ENCODE measurements at regions not wholly inside any gene's neighbourhood (a gene's known extent, or its start where the extent isn't known, plus 50 kb on each side); places are given as distances from the start of the nearest gene placed in this dataset.

DNA sequence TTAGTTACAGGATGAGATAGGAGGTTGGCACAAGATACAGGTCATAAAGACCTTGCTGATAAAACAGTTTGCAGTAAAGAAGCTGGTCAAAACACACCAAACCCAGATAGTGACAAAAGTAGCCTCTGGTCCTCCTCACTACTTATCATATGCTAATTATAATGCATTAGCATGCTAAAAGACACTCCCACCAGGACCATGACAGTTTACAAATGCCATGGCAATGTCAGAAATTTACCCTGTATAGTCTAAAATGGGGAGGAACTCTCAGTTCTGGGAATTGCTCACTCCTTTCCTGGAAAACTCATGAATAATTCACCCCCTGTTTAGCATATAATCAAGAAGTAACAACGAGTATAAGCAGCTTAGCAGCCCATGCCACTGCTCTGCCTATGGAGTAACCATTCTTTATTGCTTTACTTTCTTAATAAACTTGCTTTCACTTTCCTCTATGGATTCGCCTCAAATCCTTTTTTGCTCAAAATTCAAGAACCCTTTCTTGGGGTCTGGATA lies 1254.4 kb downstream of the PCDH7 start:
- TF ChIP-seq CTCF (IDR thresholded peaks at IDR 0.05; ENCODE audit: low read depth, low read length) = no peak
- DNase-seq (ENCODE audit: low read depth in 1 of 2, low spot score in 1 of 2) = no peak
- Histone ChIP-seq H3K4me1 (ENCODE audit: low read depth) (no peaks in the 10 kb centered on the region), H3K36me3 (no peaks in the 10 kb centered on the region), H3K27ac (no peak overlapping the region), H3K4me3 (no peak overlapping the region), H3K27me3 (no peaks in the 10 kb centered on the region), H3K9me3 (ENCODE audit: low read depth) (no peaks in the 10 kb centered on the region)

DNA sequence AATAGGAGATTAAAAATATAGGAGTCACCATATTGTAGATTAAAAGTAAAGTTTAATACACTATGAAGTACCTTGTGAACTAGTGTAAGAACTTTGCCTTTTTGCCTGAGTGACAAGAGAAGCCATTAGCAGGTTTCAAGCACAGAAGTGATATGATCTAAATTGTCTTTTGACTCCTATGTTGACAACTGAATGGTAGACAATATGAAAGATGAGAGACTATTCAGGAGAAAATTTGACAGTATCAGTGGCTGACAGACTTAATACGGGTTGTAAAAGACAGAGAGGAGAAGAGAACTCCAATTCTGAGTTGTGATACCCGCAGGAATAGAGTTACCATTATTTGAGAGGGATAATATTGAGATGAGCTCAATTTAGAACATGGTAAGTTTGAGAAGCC lies 1259.8 kb downstream of the PCDH7 start:
- Histone ChIP-seq H3K4me3 (no peak overlapping the region), H3K9me3 (ENCODE audit: low read depth) (no peaks in the 10 kb centered on the region), H3K4me1 (ENCODE audit: low read depth) (no peaks in the 10 kb centered on the region), H3K36me3 (no peaks in the 10 kb centered on the region), H3K27ac (no peak overlapping the region), H3K27me3 (no peaks in the 10 kb centered on the region)
- no peak for TF ChIP-seq CTCF (IDR thresholded peaks at IDR 0.05; ENCODE audit: low read depth, low read length)
- DNase-seq (ENCODE audit: low read depth in 1 of 2, low spot score in 1 of 2) = no peak

GRCh38 chr4:31983246-31983645 lies 1263.1 kb downstream of the PCDH7 start:
- Histone ChIP-seq H3K4me3 (no peak overlapping the region), H3K4me1 (ENCODE audit: low read depth) (no peaks in the 10 kb centered on the region), H3K27ac (no peak overlapping the region), H3K36me3 (no peaks in the 10 kb centered on the region), H3K27me3 (no peaks in the 10 kb centered on the region), H3K9me3 (ENCODE audit: low read depth) (no peaks in the 10 kb centered on the region)
- no peak for TF ChIP-seq CTCF (IDR thresholded peaks at IDR 0.05; ENCODE audit: low read depth, low read length)
- no peak for DNase-seq (ENCODE audit: low read depth in 1 of 2, low spot score in 1 of 2)

- TF ChIP-seq CTCF (IDR thresholded peaks at IDR 0.05; ENCODE audit: low read depth, low read length) = no peak
- H3K27ac ChIP-seq = no peak overlapping the region
- H3K4me1 ChIP-seq (ENCODE audit: low read depth) = no peaks in the 10 kb centered on the region
- H3K36me3 ChIP-seq = no peaks in the 10 kb centered on the region
- no peak overlapping the region for H3K4me3 ChIP-seq
- no peaks in the 10 kb centered on the region for H3K9me3 ChIP-seq (ENCODE audit: low read depth)
- no peak for DNase-seq (ENCODE audit: low read depth in 1 of 2, low spot score in 1 of 2)
- H3K27me3 ChIP-seq = no peaks in the 10 kb centered on the region
These were observed 1263.5 kb downstream of the PCDH7 start for GRCh38 chr4:31983677-31984076.

DNA sequence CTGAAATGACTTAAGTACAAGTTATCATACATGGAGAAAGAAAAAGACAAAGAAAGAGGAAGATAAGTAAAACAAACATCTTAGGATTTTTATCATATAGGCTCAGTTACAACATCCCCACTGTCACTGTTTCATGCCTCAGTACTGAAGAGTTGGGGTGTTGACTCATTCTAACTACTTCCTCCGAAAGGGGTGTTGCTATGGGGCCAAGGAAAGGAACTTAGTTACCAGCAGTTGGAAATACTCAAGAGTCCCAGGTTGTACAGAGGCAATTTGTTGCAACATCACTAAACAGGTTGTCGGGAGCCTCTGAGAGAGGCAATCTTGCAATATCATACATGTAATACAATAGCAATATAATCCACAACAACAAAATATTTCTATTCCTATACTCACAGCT lies 1264.7 kb downstream of the PCDH7 start:
- Histone ChIP-seq H3K27ac (no peak overlapping the region), H3K9me3 (ENCODE audit: low read depth) (no peaks in the 10 kb centered on the region), H3K4me1 (ENCODE audit: low read depth) (no peaks in the 10 kb centered on the region), H3K36me3 (no peaks in the 10 kb centered on the region), H3K27me3 (no peaks in the 10 kb centered on the region), H3K4me3 (no peak overlapping the region)
- no peak for TF ChIP-seq CTCF (IDR thresholded peaks at IDR 0.05; ENCODE audit: low read depth, low read length)
- peak in 1 of 2 donors; percentile 30 for DNase-seq (ENCODE audit: low read depth in 1 of 2, low spot score in 1 of 2)
